ENCODE measurements at regions not wholly inside any gene's neighbourhood (a gene's known extent, or its start where the extent isn't known, plus 50 kb on each side); places are given as distances from the start of the nearest gene placed in this dataset.

GRCh38 chr6:78713564-78713963 is 153.8 kb upstream of the IRAK1BP1 start:
- WGBS (ENCODE audit: low lambda C conversion rate): 3% methylated on average over 4 of the region's 4 CpGs
- Histone ChIP-seq H4K20me1 (ENCODE audit: insufficient read depth, low read length) (no peaks in the 10 kb centered on the region), H3K27ac (ENCODE audit: extremely low read length, insufficient read depth, low read length) (no peak overlapping the region), H3K4me1 (ENCODE audit: insufficient read depth, low read length) (no peaks in the 10 kb centered on the region), H3K9me3 (ENCODE audit: low read length) (no peaks in the 10 kb centered on the region), H3K4me3 (replicated peaks in 1 of 3; ENCODE audit: insufficient read depth in 1 of 3, low read depth in 2 of 3, low read length in 3 of 3) (no peak overlapping the region), H3K27me3 (ENCODE audit: control insufficient read depth in 1 of 2, insufficient read depth in 2 of 2, low read length in 2 of 2) (no peaks in the 10 kb centered on the region), H3K9ac (ENCODE audit: insufficient read depth, low read depth, low read length) (no peak overlapping the region), H3K79me2 (ENCODE audit: insufficient read depth, low read length) (no peaks in the 10 kb centered on the region), H2AFZ (ENCODE audit: low read length) (no peak overlapping the region), H3K36me3 (replicated peaks in 1 of 2; ENCODE audit: control insufficient read depth in 1 of 2, insufficient read depth in 2 of 2, low read length in 2 of 2) (no peaks in the 10 kb centered on the region), H3K4me2 (ENCODE audit: low read depth, low read length) (no peak overlapping the region)
- no peak for DNase-seq (ENCODE audit: low spot score)
- POLR2A ChIA-PET: no interaction called here
- in situ Hi-C loops (cut with HindIII; ENCODE audit: extremely low pct_ligation_motif_present, low pct_unique_long_range_greater_than_20kb) (no loop called here), intact Hi-C loops (cut with micrococcal nuclease; ENCODE audit: unreplicated experiment) (no loop called here)
- no peak for ATAC-seq
- TF ChIP-seq FOXK2 (IDR thresholded peaks at IDR 0.05) (no peak), STAT6 (CRISPR knock-in tag; IDR thresholded peaks at IDR 0.05; ENCODE audit: borderline replicate concordance) (no peak), EED (CRISPR knock-in tag; IDR thresholded peaks at IDR 0.05) (no peak), ZKSCAN5 (CRISPR knock-in tag; IDR thresholded peaks at IDR 0.05) (no peak), MAFK (conservative IDR thresholded peaks at IDR 0.05 in 1 of 2, IDR thresholded peaks at IDR 0.05 in 1 of 2; ENCODE audit: low read length in 2 of 2) (no peak), EHMT2 (IDR thresholded peaks at IDR 0.05; ENCODE audit: borderline replicate concordance, low read depth, low read length) (no peak), ZBTB14 (CRISPR knock-in tag; IDR thresholded peaks at IDR 0.05) (no peak), SSRP1 (CRISPR knock-in tag; IDR thresholded peaks at IDR 0.05) (no peak)
- CTCF ChIA-PET (ENCODE audit: low intra/inter-chr PET ratio, low total read pairs): no interaction called here
- no TSS peak for BruUV-seq (replicated peaks)
- no peak for FAIRE-seq
